SK-N-SH (cell line): ENCODE measurements at regions not wholly inside any gene's neighbourhood (a gene's known extent, or its start where the extent isn't known, plus 50 kb on each side); places are given as distances from the start of the nearest gene placed in this dataset.

ENCODE experiments used
- CTCF ChIA-PET: fragments of 300-600, 350-600 bp; formaldehyde crosslinking; extraction: SDS; loops from one replicate; lab custom pipeline; 2021; lab: Yijun Ruan, JAX
- POLR2A ChIA-PET: fragments of 350-600 bp; sonication (Branson Sonifier 250); formaldehyde crosslinking; extraction: SDS; loops from one replicate; lab custom pipeline; 2020; ENCODE audit warnings: antibody characterized with exemption, inconsistent platforms; lab: Yijun Ruan, JAX
- DNase-seq: peaks from one replicate; pipeline ENCODE4 v3.0.0; 2012
- H2AFZ ChIP-seq: fragments of 200-600 bp; sonication (generic); 2 replicates; pipeline ENCODE4 v1.8.1; 2016; ENCODE audit warnings: antibody characterized with exemption, mild to moderate bottlenecking, low read depth
- H3F3A ChIP-seq: fragments of 200-600 bp; sonication (generic); replicated peaks from 2 replicates; pipeline ENCODE3; 2016; ENCODE audit warnings: antibody characterized with exemption, mild to moderate bottlenecking; ENCODE audit not compliant: insufficient read depth
- H3K27ac ChIP-seq, 2 experiments: fragments of 200-500 bp in 1 of 2; fragments of 200-600 bp in 1 of 2; sonication (Bioruptor generic) in 1 of 2; sonication (generic), shearing (Covaris generic) in 1 of 2; 2 replicates each; pipeline versions ENCODE4 v1.5.1 to v1.6.1; 2014 to 2016; ENCODE audit warnings: low read depth in 2 of 2, inconsistent platforms in 1 of 2, low read length in 1 of 2, mild to moderate bottlenecking in 1 of 2, mixed read lengths in 1 of 2
- H3K27me3 ChIP-seq: fragments of 200-600 bp; sonication (generic), shearing (Covaris generic); 2 replicates; pipeline ENCODE4 v1.6.1; 2016; ENCODE audit warnings: mixed run types; ENCODE audit not compliant: insufficient read depth
- H3K36me3 ChIP-seq, 2 experiments: fragments of 200-500 bp in 1 of 2; fragments of 200-600 bp in 1 of 2; sonication (Bioruptor generic) in 1 of 2; sonication (generic) in 1 of 2; replicated peaks in 1 of 2; 2 replicates each; pipeline versions ENCODE3 to v1.5.1; 2014 to 2016; ENCODE audit warnings: low read length in 1 of 2, mild to moderate bottlenecking in 1 of 2; ENCODE audit not compliant: insufficient read depth in 2 of 2, control insufficient read depth in 1 of 2
- H3K4me1 ChIP-seq, 2 experiments: fragments of 200-500 bp in 1 of 2; fragments of 200-600 bp in 1 of 2; sonication (Bioruptor generic) in 1 of 2; sonication (generic), shearing (Covaris generic) in 1 of 2; 2 replicates each; pipeline versions ENCODE4 v1.5.1 to v1.6.1; 2014 to 2016; ENCODE audit warnings: low read depth in 1 of 2, low read length in 1 of 2, mixed run types in 1 of 2; ENCODE audit not compliant: insufficient read depth in 2 of 2, control insufficient read depth in 1 of 2
- H3K4me2 ChIP-seq: fragments of 200-600 bp; sonication (generic), shearing (Covaris generic); 2 replicates; pipeline ENCODE4 v1.6.1; 2017; ENCODE audit warnings: mixed run types
- H3K4me3 ChIP-seq, 2 experiments: fragments of 200-500 bp in 1 of 2; fragments of 200-600 bp in 1 of 2; sonication (Bioruptor generic) in 1 of 2; sonication (generic), shearing (Covaris generic) in 1 of 2; 2 replicates each; pipeline versions ENCODE4 v1.5.1 to v1.8.1; 2014 to 2016; ENCODE audit warnings: low read depth in 2 of 2, inconsistent platforms in 1 of 2, low read length in 1 of 2, mild to moderate bottlenecking in 1 of 2, mixed read lengths in 1 of 2, moderate library complexity in 1 of 2
- H3K79me2 ChIP-seq: fragments of 200-600 bp; sonication (generic); 2 replicates; pipeline ENCODE4 v1.8.1; 2017; ENCODE audit warnings: mild to moderate bottlenecking; ENCODE audit not compliant: insufficient read depth
- H3K9ac ChIP-seq: fragments of 200-600 bp; sonication (generic); 2 replicates; pipeline ENCODE4 v1.6.1; 2017; ENCODE audit warnings: mixed run types
- H3K9me2 ChIP-seq: fragments of 200-600 bp; sonication (generic); 2 replicates; pipeline ENCODE4 v1.6.1; 2017; ENCODE audit warnings: mixed run types
- H3K9me3 ChIP-seq: fragments of 200-600 bp; sonication (generic); 2 replicates; pipeline ENCODE4 v1.6.1; 2017; ENCODE audit warnings: mixed run types, mild to moderate bottlenecking, moderate library complexity
- H4K20me1 ChIP-seq: fragments of 200-600 bp; sonication (generic); 2 replicates; pipeline ENCODE4 v1.6.1; 2017; ENCODE audit warnings: mild to moderate bottlenecking, mixed run types; ENCODE audit not compliant: insufficient read depth
- EZH2phosphoT487 ChIP-seq: fragments of 200-600 bp; sonication (generic); IDR thresholded peaks from 2 replicates; pipeline ENCODE4 v1.6.1; 2017; ENCODE audit warnings: low read depth, mixed run types, mild to moderate bottlenecking, antibody characterized with exemption, moderate library complexity, borderline replicate concordance
- FOSL2 ChIP-seq: IDR thresholded peaks from 2 replicates; pipeline ENCODE4 v1.4.0; 2012; ENCODE audit warnings: low read depth, mild to moderate bottlenecking, moderate library complexity, borderline replicate concordance
- GABPA ChIP-seq: IDR thresholded peaks from 2 replicates; pipeline ENCODE4 v1.4.0; 2012; ENCODE audit warnings: low read depth, mild to moderate bottlenecking
- RCOR1 ChIP-seq: fragments of 150-350 bp; IDR thresholded peaks from 2 replicates; pipeline ENCODE4 v1.6.1; 2017; ENCODE audit warnings: antibody characterized with exemption, low read length
- RFX5 ChIP-seq: IDR thresholded peaks from 2 replicates; pipeline ENCODE4 v1.6.1; 2012; ENCODE audit warnings: mild to moderate bottlenecking, improper control_type of control experiment, low read length
- TAF1 ChIP-seq: IDR thresholded peaks from 2 replicates; pipeline ENCODE4 v1.6.1; 2012; ENCODE audit warnings: low read depth, mild to moderate bottlenecking, low read length, moderate library complexity, borderline replicate concordance
- TCF12 ChIP-seq: IDR thresholded peaks from 2 replicates; pipeline ENCODE4 v1.4.0; 2012
- WGBS: methylation state at CpG from one replicate; pipeline ENCODE4 v1.1.6; 2017; ENCODE audit warnings: low lambda C conversion rate; 5-methylcytosine and 5-hydroxymethylcytosine counted together
- TF ChIP-seq, protein P1 (sequence below): fragments of 150-350 bp; IDR thresholded peaks from 2 replicates; pipeline ENCODE4 v1.6.1; 2017; ENCODE audit warnings: antibody characterized with exemption, low read length, low read depth, borderline replicate concordance
- TF ChIP-seq, protein P2 (sequence below): fragments of 200-600 bp; sonication (generic); IDR thresholded peaks from 2 replicates; pipeline ENCODE4 v1.6.1; 2017; ENCODE audit warnings: antibody characterized with exemption, mild to moderate bottlenecking, moderate library complexity
- TF ChIP-seq, protein P3 (sequence below): IDR thresholded peaks from 2 replicates; pipeline ENCODE4 v1.4.0; 2012; ENCODE audit warnings: low read depth, borderline replicate concordance
- TF ChIP-seq, protein P4 (sequence below): IDR thresholded peaks from 2 replicates; pipeline ENCODE4; 2012

DNA sequence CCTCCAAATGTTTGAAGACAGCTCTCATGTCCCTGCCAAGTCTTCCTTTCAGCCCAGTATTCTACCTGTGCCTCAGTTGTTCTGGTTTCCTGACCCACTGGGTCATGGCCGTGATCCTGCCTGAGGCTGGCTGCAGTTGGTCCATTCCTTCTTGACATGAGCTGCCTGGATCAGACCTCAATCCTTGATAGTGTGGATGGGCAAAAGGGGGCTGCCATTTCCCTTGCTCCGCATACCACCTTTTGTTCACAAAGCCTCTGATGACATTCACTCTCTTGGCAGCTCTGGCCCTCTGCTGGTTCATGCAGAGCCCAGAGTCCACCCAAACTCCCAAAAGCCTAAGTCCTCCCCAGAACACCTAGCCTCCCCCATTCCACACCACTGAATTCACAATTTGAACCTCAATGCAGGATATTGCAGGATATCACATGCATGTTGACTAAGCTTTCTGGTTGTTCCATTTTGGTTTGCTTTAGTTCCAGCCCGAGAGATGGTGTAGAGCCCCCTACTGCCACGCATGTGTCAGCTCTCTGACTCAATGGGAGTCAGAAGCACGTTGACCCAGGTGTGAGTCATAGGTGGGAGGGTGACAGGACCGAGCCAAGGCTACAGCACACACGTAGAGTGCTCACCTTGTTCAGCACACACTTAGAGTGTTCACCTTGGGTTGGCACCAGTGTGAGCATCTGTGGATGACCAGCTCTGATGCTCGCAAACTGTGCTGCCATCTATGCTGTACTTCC lies 137.2 kb downstream of the MTX3 start (continued):
- TF ChIP-seq, protein P1, sequence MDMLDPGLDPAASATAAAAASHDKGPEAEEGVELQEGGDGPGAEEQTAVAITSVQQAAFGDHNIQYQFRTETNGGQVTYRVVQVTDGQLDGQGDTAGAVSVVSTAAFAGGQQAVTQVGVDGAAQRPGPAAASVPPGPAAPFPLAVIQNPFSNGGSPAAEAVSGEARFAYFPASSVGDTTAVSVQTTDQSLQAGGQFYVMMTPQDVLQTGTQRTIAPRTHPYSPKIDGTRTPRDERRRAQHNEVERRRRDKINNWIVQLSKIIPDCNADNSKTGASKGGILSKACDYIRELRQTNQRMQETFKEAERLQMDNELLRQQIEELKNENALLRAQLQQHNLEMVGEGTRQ, result no peak

DNA sequence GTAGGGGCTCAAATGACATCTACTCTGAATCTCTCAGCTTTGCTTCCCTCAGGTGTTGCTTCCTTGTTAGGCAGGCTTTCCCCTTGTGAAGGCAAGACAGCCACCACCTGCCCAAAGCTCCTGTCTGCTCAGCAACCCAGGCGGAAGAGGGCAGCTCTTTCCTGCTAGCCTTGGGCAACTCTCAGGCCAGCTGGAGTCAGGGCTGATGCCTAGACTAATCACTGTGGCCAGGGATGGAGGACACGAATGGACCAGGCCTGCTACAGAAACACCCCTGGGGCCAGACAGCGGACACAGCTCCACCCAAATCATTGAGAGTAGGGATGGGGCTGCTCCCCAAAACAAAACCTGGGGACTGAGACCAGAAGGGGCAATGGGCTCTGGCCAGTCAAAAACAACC lies 138.0 kb downstream of the MTX3 start:
- H3F3A ChIP-seq, result no peaks in the 10 kb centered on the region
- H3K9ac ChIP-seq, result no peak overlapping the region
- TF ChIP-seq, protein P2, sequence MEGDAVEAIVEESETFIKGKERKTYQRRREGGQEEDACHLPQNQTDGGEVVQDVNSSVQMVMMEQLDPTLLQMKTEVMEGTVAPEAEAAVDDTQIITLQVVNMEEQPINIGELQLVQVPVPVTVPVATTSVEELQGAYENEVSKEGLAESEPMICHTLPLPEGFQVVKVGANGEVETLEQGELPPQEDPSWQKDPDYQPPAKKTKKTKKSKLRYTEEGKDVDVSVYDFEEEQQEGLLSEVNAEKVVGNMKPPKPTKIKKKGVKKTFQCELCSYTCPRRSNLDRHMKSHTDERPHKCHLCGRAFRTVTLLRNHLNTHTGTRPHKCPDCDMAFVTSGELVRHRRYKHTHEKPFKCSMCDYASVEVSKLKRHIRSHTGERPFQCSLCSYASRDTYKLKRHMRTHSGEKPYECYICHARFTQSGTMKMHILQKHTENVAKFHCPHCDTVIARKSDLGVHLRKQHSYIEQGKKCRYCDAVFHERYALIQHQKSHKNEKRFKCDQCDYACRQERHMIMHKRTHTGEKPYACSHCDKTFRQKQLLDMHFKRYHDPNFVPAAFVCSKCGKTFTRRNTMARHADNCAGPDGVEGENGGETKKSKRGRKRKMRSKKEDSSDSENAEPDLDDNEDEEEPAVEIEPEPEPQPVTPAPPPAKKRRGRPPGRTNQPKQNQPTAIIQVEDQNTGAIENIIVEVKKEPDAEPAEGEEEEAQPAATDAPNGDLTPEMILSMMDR, result no peak
- TF ChIP-seq TAF1 (no peak), EZH2phosphoT487 (no peak), RCOR1 (no peak), TCF12 (no peak), GABPA (no peak), RFX5 (no peak), FOSL2 (no peak)
- TF ChIP-seq, protein P3, sequence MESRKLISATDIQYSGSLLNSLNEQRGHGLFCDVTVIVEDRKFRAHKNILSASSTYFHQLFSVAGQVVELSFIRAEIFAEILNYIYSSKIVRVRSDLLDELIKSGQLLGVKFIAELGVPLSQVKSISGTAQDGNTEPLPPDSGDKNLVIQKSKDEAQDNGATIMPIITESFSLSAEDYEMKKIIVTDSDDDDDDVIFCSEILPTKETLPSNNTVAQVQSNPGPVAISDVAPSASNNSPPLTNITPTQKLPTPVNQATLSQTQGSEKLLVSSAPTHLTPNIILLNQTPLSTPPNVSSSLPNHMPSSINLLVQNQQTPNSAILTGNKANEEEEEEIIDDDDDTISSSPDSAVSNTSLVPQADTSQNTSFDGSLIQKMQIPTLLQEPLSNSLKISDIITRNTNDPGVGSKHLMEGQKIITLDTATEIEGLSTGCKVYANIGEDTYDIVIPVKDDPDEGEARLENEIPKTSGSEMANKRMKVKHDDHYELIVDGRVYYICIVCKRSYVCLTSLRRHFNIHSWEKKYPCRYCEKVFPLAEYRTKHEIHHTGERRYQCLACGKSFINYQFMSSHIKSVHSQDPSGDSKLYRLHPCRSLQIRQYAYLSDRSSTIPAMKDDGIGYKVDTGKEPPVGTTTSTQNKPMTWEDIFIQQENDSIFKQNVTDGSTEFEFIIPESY, result no peak
- TF ChIP-seq, protein P4, sequence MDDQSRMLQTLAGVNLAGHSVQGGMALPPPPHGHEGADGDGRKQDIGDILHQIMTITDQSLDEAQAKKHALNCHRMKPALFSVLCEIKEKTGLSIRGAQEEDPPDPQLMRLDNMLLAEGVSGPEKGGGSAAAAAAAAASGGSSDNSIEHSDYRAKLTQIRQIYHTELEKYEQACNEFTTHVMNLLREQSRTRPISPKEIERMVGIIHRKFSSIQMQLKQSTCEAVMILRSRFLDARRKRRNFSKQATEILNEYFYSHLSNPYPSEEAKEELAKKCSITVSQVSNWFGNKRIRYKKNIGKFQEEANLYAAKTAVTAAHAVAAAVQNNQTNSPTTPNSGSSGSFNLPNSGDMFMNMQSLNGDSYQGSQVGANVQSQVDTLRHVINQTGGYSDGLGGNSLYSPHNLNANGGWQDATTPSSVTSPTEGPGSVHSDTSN, result no peak
- H2AFZ ChIP-seq, result no peak overlapping the region
- H3K27ac ChIP-seq, result no peak overlapping the region
- no peaks in the 10 kb centered on the region for H3K9me2 ChIP-seq
- DNase-seq, result no peak
- WGBS, result 39% methylated on average over 2 of the region's 3 CpGs
- POLR2A ChIA-PET, result no interaction called here
- H3K36me3 ChIP-seq, result no peaks in the 10 kb centered on the region
- no peak overlapping the region for H3K4me3 ChIP-seq
- H3K27me3 ChIP-seq, result no peaks in the 10 kb centered on the region; the same call in 1 of the 2 replicates
- no peaks in the 10 kb centered on the region for H4K20me1 ChIP-seq
- no peaks in the 10 kb centered on the region for H3K79me2 ChIP-seq
- CTCF ChIA-PET, result interaction anchor here (1.1 to 1.4 kb wide), 2 partner anchors 150 to 294 kb away, joined by 4 to 6 read pairs; no protein-coding TSS in a partner anchor
- H3K4me2 ChIP-seq, result no peak overlapping the region
- H3K4me1 ChIP-seq, result no peaks in the 10 kb centered on the region; a peak in 1 of 4 replicates
- H3K9me3 ChIP-seq, result no peaks in the 10 kb centered on the region
